Liver (tissue), 8 donors: ENCODE measurements at regions not wholly inside any gene's neighbourhood (a gene's known extent, or its start where the extent isn't known, plus 50 kb on each side); places are given as distances from the start of the nearest gene placed in this dataset.

Experiments used
- DNase-seq: peaks from one replicate; pipeline ENCODE4 v3.0.0-alpha.2; 2017; ENCODE audit warnings: low spot score
- H3K27ac ChIP-seq, 2 donors: one replicate each; pipeline ENCODE4 v1.7.0; 2013; ENCODE audit warnings: inconsistent platforms in 2 of 2, low read length in 2 of 2, control low read depth in 1 of 2, low read depth in 1 of 2, mild to moderate bottlenecking in 1 of 2
- H3K27me3 ChIP-seq, 4 donors: one replicate each; pipeline versions ENCODE4 v1.6.1 to v1.7.0; 2013; ENCODE audit warnings: low read length in 3 of 4, inconsistent platforms in 1 of 4, mild to moderate bottlenecking in 1 of 4, moderate library complexity in 1 of 4; ENCODE audit not compliant: control insufficient read depth in 4 of 4, insufficient read depth in 4 of 4
- H3K36me3 ChIP-seq, 4 donors: one replicate each; pipeline versions ENCODE4 v1.6.1 to v1.7.0; 2013; ENCODE audit warnings: low read length in 3 of 4, mild to moderate bottlenecking in 3 of 4, low read depth in 1 of 4, moderate library complexity in 1 of 4; ENCODE audit not compliant: control insufficient read depth in 4 of 4, insufficient read depth in 3 of 4
- H3K4me1 ChIP-seq, 4 donors: one replicate each; pipeline versions ENCODE4 v1.6.1 to v1.7.0; 2013; ENCODE audit warnings: low read length in 3 of 4, mild to moderate bottlenecking in 3 of 4, moderate library complexity in 1 of 4; ENCODE audit not compliant: control insufficient read depth in 4 of 4, insufficient read depth in 4 of 4
- H3K4me3 ChIP-seq, 3 donors: one replicate each; pipeline versions ENCODE4 v1.6.1 to v1.7.0; 2013; ENCODE audit warnings: low read length in 3 of 3, control low read depth in 1 of 3, low read depth in 1 of 3, mild to moderate bottlenecking in 1 of 3
- H3K9ac ChIP-seq, 2 donors: one replicate each; pipeline ENCODE4 v1.7.0; 2013; ENCODE audit warnings: low read length in 2 of 2, mild to moderate bottlenecking in 2 of 2, moderate library complexity in 2 of 2, control low read depth in 1 of 2, low read depth in 1 of 2
- H3K9me3 ChIP-seq, 4 donors: one replicate each; pipeline versions ENCODE4 v1.6.1 to v1.7.0; 2013; ENCODE audit warnings: low read length in 3 of 4; ENCODE audit not compliant: control insufficient read depth in 4 of 4
- ATF3 ChIP-seq: IDR thresholded peaks from 2 replicates; pipeline ENCODE4 v1.6.1; 2016; ENCODE audit warnings: antibody characterized with exemption
- CTCF ChIP-seq: fragments of 150-350 bp; IDR thresholded peaks from 2 replicates; pipeline ENCODE4 v1.5.1; 2017; ENCODE audit warnings: improper control_type of control experiment, low read depth, low read length; ENCODE audit not compliant: missing input control
- EGR1 ChIP-seq, 2 donors: IDR thresholded peaks; 2 replicates each; pipeline ENCODE4 v1.6.1; 2016 to 2018; ENCODE audit warnings: antibody characterized with exemption in 2 of 2, low read depth in 2 of 2
- FOXA1 ChIP-seq: IDR thresholded peaks from 2 replicates; pipeline ENCODE4 v1.6.1; 2016; ENCODE audit warnings: antibody characterized with exemption
- FOXA2 ChIP-seq: IDR thresholded peaks from 2 replicates; pipeline ENCODE4 v1.6.1; 2016; ENCODE audit warnings: antibody characterized with exemption
- GABPA ChIP-seq, 2 donors: IDR thresholded peaks in 1 of 2; conservative IDR thresholded peaks in 1 of 2; 2 replicates each; pipeline ENCODE4 v1.6.1; 2016; ENCODE audit warnings: antibody characterized with exemption in 2 of 2, mild to moderate bottlenecking in 1 of 2, moderate library complexity in 1 of 2
- HNF4A ChIP-seq, 2 donors: conservative IDR thresholded peaks; 2 replicates each; pipeline ENCODE4 v1.6.1; 2016; ENCODE audit warnings: antibody characterized with exemption in 2 of 2, mild to moderate bottlenecking in 2 of 2
- HNF4G ChIP-seq: IDR thresholded peaks from 2 replicates; pipeline ENCODE4 v1.6.1; 2016; ENCODE audit warnings: antibody characterized with exemption
- JUND ChIP-seq, 2 donors: IDR thresholded peaks; 2 replicates each; pipeline ENCODE4 v1.6.1; 2016; ENCODE audit warnings: antibody characterized with exemption in 2 of 2
- MAX ChIP-seq: IDR thresholded peaks from 2 replicates; pipeline ENCODE4 v1.6.1; 2016; ENCODE audit warnings: antibody characterized with exemption
- NR2F2 ChIP-seq: IDR thresholded peaks from 2 replicates; pipeline ENCODE4 v1.6.1; 2016; ENCODE audit warnings: antibody characterized with exemption
- RAD21 ChIP-seq, 2 donors: IDR thresholded peaks; 2 replicates each; pipeline ENCODE4 v1.6.1; 2016; ENCODE audit warnings: antibody characterized with exemption in 2 of 2, mild to moderate bottlenecking in 2 of 2
- REST ChIP-seq: IDR thresholded peaks from 2 replicates; pipeline ENCODE4 v1.6.1; 2016; ENCODE audit warnings: antibody characterized with exemption, mild to moderate bottlenecking
- RXRA ChIP-seq, 2 donors: IDR thresholded peaks; 2 replicates each; pipeline ENCODE4 v1.6.1; 2017 to 2018; ENCODE audit warnings: antibody characterized with exemption in 2 of 2, mild to moderate bottlenecking in 1 of 2
- SP1 ChIP-seq: IDR thresholded peaks from 2 replicates; pipeline ENCODE4 v1.6.1; 2018; ENCODE audit warnings: antibody characterized with exemption, mild to moderate bottlenecking
- TAF1 ChIP-seq: conservative IDR thresholded peaks from 2 replicates; pipeline ENCODE4 v1.6.1; 2016; ENCODE audit warnings: antibody characterized with exemption, mild to moderate bottlenecking
- YY1 ChIP-seq: IDR thresholded peaks from 2 replicates; pipeline ENCODE4 v1.6.1; 2016; ENCODE audit warnings: antibody characterized with exemption, mild to moderate bottlenecking
- WGBS: extraction: QIAGEN DNeasy Blood & Tissue Kit; methylation state at CpG from one replicate; pipeline ENCODE4 v1.1.7; 2013; 5-methylcytosine and 5-hydroxymethylcytosine counted together
- donor health status: healthy.
- donor health status: healthy.
- donor health status: healthy.
- donor health status: healthy.
- donor health status: healthy.

- no peak for DNase-seq
- Histone ChIP-seq H3K4me1 (no peaks in the 10 kb centered on the region), H3K27me3 (no peaks in the 10 kb centered on the region), H3K4me3 (peak overlapping the region in 1 of 3 donors; percentile 63), H3K9me3 (peaks cover 9 to 49% (median 26%) of the 10 kb centered on the region in 4 donors), H3K36me3 (no peaks in the 10 kb centered on the region), H3K9ac (no peak overlapping the region), H3K27ac (no peak overlapping the region)
- TF ChIP-seq ATF3 (no peak), HNF4A (conservative IDR thresholded peaks at IDR 0.05) (no peak), YY1 (no peak), FOXA2 (no peak), REST (no peak), EGR1 (IDR thresholded peaks at IDR 0.05; ENCODE audit: low read depth in 2 of 2) (no peak), SP1 (no peak), NR2F2 (no peak), HNF4G (no peak), FOXA1 (no peak), RXRA (IDR thresholded peaks at IDR 0.05) (no peak), JUND (IDR thresholded peaks at IDR 0.05) (no peak), RAD21 (IDR thresholded peaks at IDR 0.05) (no peak), TAF1 (no peak), CTCF (no peak), GABPA (IDR thresholded peaks at IDR 0.05 in 1 of 2, conservative IDR thresholded peaks at IDR 0.05 in 1 of 2) (no peak)
- WGBS = 62% methylated on average over 1 of the region's 1 CpG
Observed at GRCh38 chr19:27529158-27529557, 1683.8 kb downstream of the UQCRFS1 start.

- Histone ChIP-seq H3K9me3 (peaks cover 5 to 27% (median 9%) of the 10 kb centered on the region in 4 donors), H3K36me3 (no peaks in the 10 kb centered on the region), H3K9ac (no peak overlapping the region)
Observed at GRCh38 chr19:27522223-27522622, 1690.7 kb downstream of the UQCRFS1 start.

More at GRCh38 chr19:27522223-27522622, 1690.7 kb downstream of the UQCRFS1 start:
- TF ChIP-seq JUND (IDR thresholded peaks at IDR 0.05) (no peak), RAD21 (IDR thresholded peaks at IDR 0.05) (no peak), EGR1 (IDR thresholded peaks at IDR 0.05; ENCODE audit: low read depth in 2 of 2) (no peak), HNF4G (no peak), MAX (no peak), RXRA (IDR thresholded peaks at IDR 0.05) (no peak)
- H3K4me3 ChIP-seq = no peak overlapping the region
- DNase-seq = no peak
- no peak overlapping the region for H3K27ac ChIP-seq
- no peaks in the 10 kb centered on the region for H3K27me3 ChIP-seq
- H3K4me1 ChIP-seq = no peaks in the 10 kb centered on the region
